Fibroblast of lung (primary cell): ENCODE measurements at regions not wholly inside any gene's neighbourhood (a gene's known extent, or its start where the extent isn't known, plus 50 kb on each side); places are given as distances from the start of the nearest gene placed in this dataset.

Source experiments
- CTCF ChIP-seq, 2 donors: IDR thresholded peaks in 1 of 2; conservative IDR thresholded peaks in 1 of 2; 1 replicate in 1 of 2; 2 replicates in 1 of 2; pipeline ENCODE4 v1.5.1; 2011 to 2012; ENCODE audit warnings: low read length in 2 of 2, control low read depth in 1 of 2, inconsistent platforms in 1 of 2, low read depth in 1 of 2, mild to moderate bottlenecking in 1 of 2
- EZH2 ChIP-seq: IDR thresholded peaks from 2 replicates; pipeline ENCODE4 v1.5.1; 2012; ENCODE audit warnings: low read length, control low read depth, mild to moderate bottlenecking; ENCODE audit errors: missing control alignments

- no peak for TF ChIP-seq CTCF (conservative IDR thresholded peaks at IDR 0.05 in 1 of 2, IDR thresholded peaks at IDR 0.05 in 1 of 2; ENCODE audit: low read depth in 1 of 2, low read length in 2 of 2)
- TF ChIP-seq EZH2, result no peak
Observed at GRCh38 chr16:59440502-59440901, 706.4 kb upstream of the GOT2 start.
